B cell (primary cell): ENCODE measurements at regions not wholly inside any gene's neighbourhood (a gene's known extent, or its start where the extent isn't known, plus 50 kb on each side); places are given as distances from the start of the nearest gene placed in this dataset.

ENCODE experiments used
- ATAC-seq: fragments of 200-7000 bp; cut with Tn5 transposase; one replicate; pipeline ENCODE4 v1.10.0; 2021; ENCODE audit warnings: low read depth, mild to moderate bottlenecking, moderate number of reproducible peaks, moderate library complexity
- CTCF ChIA-PET: fragments of 350-600 bp; sonication (Branson Sonifier 250); formaldehyde crosslinking; loops from one replicate; lab custom pipeline; 2021; ENCODE audit warnings: antibody characterized with exemption, inconsistent platforms; lab: Charles Lee
- POLR2A ChIA-PET: fragments of 350-600 bp; sonication (Branson Sonifier 250); formaldehyde crosslinking; loops from one replicate; lab custom pipeline; 2021; ENCODE audit warnings: antibody characterized with exemption; lab: Charles Lee
- DNase-seq: peaks from one replicate; pipeline ENCODE4 v3.0.0; 2013
- H2AFZ ChIP-seq: 2 replicates; pipeline ENCODE4 v1.6.1; 2012; ENCODE audit warnings: mild to moderate bottlenecking, low read depth, low read length; ENCODE audit not compliant: insufficient read depth, poor library complexity, severe bottlenecking
- H3K27ac ChIP-seq, 2 donors: 1 replicate in 1 of 2; 2 replicates in 1 of 2; pipeline ENCODE4 v1.5.1; 2012 to 2013; ENCODE audit warnings: low read length in 2 of 2, mild to moderate bottlenecking in 2 of 2, moderate library complexity in 1 of 2
- H3K27me3 ChIP-seq, 4 experiments: fragments of 200-600 bp in 1 of 4; sonication (generic) in 1 of 4; replicated peaks in 1 of 4; 1 replicate in 2 of 4; 2 replicates in 2 of 4; pipeline versions ENCODE4 v1.6.1 to v1.7.0; 2013 to 2016; ENCODE audit warnings: low read length in 3 of 4, mild to moderate bottlenecking in 2 of 4, mixed read lengths in 1 of 4, moderate library complexity in 1 of 4; ENCODE audit not compliant: insufficient read depth in 4 of 4, control insufficient read depth in 3 of 4; ENCODE audit errors: control extremely low read depth in 1 of 4
- H3K36me3 ChIP-seq, 2 experiments: replicated peaks in 1 of 2; 1 replicate in 1 of 2; 2 replicates in 1 of 2; pipeline versions ENCODE4 v1.6.1 to v1.7.1; 2013; ENCODE audit warnings: low read length in 1 of 2; ENCODE audit not compliant: insufficient read depth in 2 of 2, control insufficient read depth in 1 of 2; ENCODE audit errors: control extremely low read depth in 1 of 2, extremely low read depth in 1 of 2
- H3K4me1 ChIP-seq, 2 donors: fragments of 200-600 bp in 1 of 2; sonication (generic) in 1 of 2; 1 replicate in 1 of 2; 2 replicates in 1 of 2; pipeline versions ENCODE4 v1.5.1 to v1.6.1; 2013 to 2017; ENCODE audit warnings: low read length in 2 of 2; ENCODE audit not compliant: control insufficient read depth in 2 of 2, insufficient read depth in 2 of 2
- H3K4me2 ChIP-seq: replicated peaks from 2 replicates; pipeline ENCODE3; 2012; ENCODE audit warnings: mild to moderate bottlenecking, low read depth, low read length; ENCODE audit not compliant: poor library complexity, severe bottlenecking
- H3K4me3 ChIP-seq, 5 experiments: fragments of 200-600 bp in 1 of 5; sonication (generic) in 1 of 5; 1 replicate in 3 of 5; 2 replicates in 2 of 5; pipeline versions ENCODE4 v1.5.1 to v1.7.0; 2011 to 2016; ENCODE audit warnings: low read length in 4 of 5, mild to moderate bottlenecking in 4 of 5, low read depth in 2 of 5, control low read depth in 1 of 5, moderate library complexity in 1 of 5; ENCODE audit not compliant: insufficient read depth in 1 of 5; ENCODE audit errors: control extremely low read depth in 1 of 5, extremely low read depth in 1 of 5
- H3K79me2 ChIP-seq: fragments of 200-600 bp; sonication (generic); one replicate; pipeline ENCODE4 v1.6.0; 2016; ENCODE audit warnings: low read length; ENCODE audit not compliant: control insufficient read depth, insufficient read depth
- H3K9ac ChIP-seq: fragments of 200-600 bp; sonication (generic); 2 replicates; pipeline ENCODE4 v1.6.1; 2017; ENCODE audit warnings: mild to moderate bottlenecking, low read length, moderate library complexity
- H3K9me3 ChIP-seq, 3 donors: one replicate each; pipeline versions ENCODE4 v1.6.1 to v1.7.1; 2013; ENCODE audit warnings: low read length in 2 of 3; ENCODE audit not compliant: control insufficient read depth in 2 of 3, insufficient read depth in 1 of 3; ENCODE audit errors: control extremely low read depth in 1 of 3
- H4K20me1 ChIP-seq: 2 replicates; pipeline ENCODE4 v1.6.0; 2012; ENCODE audit warnings: mild to moderate bottlenecking, low read length; ENCODE audit not compliant: insufficient read depth, control insufficient read depth, poor library complexity, severe bottlenecking
- H3K27ac Mint-ChIP-seq: one replicate; pipeline ENCODE4 v1.8.0; 2021; ENCODE audit warnings: mixed read lengths
- H3K27me3 Mint-ChIP-seq: one replicate; pipeline ENCODE4 v1.8.0; 2021; ENCODE audit warnings: mixed read lengths
- H3K4me1 Mint-ChIP-seq: one replicate; pipeline ENCODE4 v1.8.0; 2021; ENCODE audit warnings: mixed read lengths
- H3K4me3 Mint-ChIP-seq: one replicate; pipeline ENCODE4 v1.8.0; 2021; ENCODE audit warnings: mixed read lengths
- H3K9me3 Mint-ChIP-seq: one replicate; pipeline ENCODE4 v1.8.0; 2022; ENCODE audit warnings: mixed read lengths; ENCODE audit not compliant: insufficient read depth
- EZH2 ChIP-seq: IDR thresholded peaks from 2 replicates; pipeline ENCODE4 v1.6.1; 2012; ENCODE audit warnings: borderline replicate concordance, low read depth, mild to moderate bottlenecking, moderate library complexity, low read length; ENCODE audit not compliant: insufficient read depth, poor library complexity, severe bottlenecking
- WGBS: methylation state at CpG from one replicate; pipeline ENCODE4 v1.1.5; 2013; ENCODE audit warnings: missing lambda C conversion rate; ENCODE audit not compliant: insufficient coverage; 5-methylcytosine and 5-hydroxymethylcytosine counted together
- intact Hi-C: fragments of 100-400 bp; cut with micrococcal nuclease; formaldehyde crosslinking; loops from one replicate; pipeline ENCODE4 v1.10.0; 2022
- TF ChIP-seq, protein P1 (sequence below): fragments of 200-600 bp; IDR thresholded peaks from one replicate; pipeline ENCODE4 v1.8.0; 2022; ENCODE audit warnings: antibody characterized with exemption, mild to moderate bottlenecking

DNA sequence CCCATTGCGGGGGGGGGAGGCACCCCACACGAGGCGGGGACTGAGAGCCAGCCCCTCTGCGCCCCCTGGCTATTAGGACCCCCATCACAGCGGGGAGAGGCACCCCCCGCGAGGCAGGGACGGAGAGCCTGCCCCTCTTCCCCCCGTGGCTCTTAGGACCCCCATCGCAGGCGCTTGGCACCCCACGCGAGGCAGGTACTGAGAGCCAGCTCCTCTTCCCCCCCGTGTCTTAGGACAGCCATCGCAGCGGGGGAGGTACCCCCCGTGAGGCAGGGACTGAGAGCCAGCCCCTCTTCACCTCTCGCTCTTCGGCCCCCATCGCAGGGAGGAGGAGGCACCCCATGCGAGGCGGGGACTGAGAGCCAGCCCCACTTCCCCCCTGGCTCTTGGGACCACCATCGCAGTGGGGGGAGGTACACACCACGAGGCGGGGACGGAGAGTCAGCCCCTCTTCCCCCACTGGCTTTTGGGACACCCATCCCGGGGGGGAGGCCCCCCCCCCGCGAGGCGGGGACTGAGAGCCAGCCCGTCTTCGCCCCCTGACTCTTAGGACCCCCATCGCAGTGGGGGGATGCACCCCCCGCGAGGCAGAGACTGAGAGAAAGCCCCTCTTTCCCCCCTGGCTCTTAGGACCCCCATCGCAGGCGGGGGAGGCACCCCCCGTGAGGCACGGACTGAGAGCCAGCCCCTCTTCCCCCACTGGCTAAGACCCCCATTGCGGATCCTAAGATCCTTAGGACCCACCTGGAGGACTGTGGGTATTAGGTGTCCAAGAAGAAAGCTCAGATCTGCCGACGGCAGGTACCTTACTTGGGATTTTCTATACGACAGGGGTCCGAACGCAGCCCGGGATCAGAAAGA is 198.6 kb upstream of the PZP start:
- TF ChIP-seq EZH2, result no peak
- TF ChIP-seq, protein P1, sequence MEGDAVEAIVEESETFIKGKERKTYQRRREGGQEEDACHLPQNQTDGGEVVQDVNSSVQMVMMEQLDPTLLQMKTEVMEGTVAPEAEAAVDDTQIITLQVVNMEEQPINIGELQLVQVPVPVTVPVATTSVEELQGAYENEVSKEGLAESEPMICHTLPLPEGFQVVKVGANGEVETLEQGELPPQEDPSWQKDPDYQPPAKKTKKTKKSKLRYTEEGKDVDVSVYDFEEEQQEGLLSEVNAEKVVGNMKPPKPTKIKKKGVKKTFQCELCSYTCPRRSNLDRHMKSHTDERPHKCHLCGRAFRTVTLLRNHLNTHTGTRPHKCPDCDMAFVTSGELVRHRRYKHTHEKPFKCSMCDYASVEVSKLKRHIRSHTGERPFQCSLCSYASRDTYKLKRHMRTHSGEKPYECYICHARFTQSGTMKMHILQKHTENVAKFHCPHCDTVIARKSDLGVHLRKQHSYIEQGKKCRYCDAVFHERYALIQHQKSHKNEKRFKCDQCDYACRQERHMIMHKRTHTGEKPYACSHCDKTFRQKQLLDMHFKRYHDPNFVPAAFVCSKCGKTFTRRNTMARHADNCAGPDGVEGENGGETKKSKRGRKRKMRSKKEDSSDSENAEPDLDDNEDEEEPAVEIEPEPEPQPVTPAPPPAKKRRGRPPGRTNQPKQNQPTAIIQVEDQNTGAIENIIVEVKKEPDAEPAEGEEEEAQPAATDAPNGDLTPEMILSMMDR, result no peak
- H4K20me1 ChIP-seq, result no peaks in the 10 kb centered on the region
- H3K9me3 Mint-ChIP-seq, result no peaks in the 10 kb centered on the region
- H3K4me2 ChIP-seq, result no peak overlapping the region
- H3K4me1 ChIP-seq, result peaks cover 7 to 14% of the 10 kb centered on the region in 2 donors
- no peak overlapping the region for H2AFZ ChIP-seq
- H3K4me1 Mint-ChIP-seq, result peaks cover 5% of the 10 kb centered on the region
- H3K27me3 ChIP-seq, result no peaks in the 10 kb centered on the region
- no peaks in the 10 kb centered on the region for H3K36me3 ChIP-seq
- POLR2A ChIA-PET, result no interaction called here
- no peaks in the 10 kb centered on the region for H3K27me3 Mint-ChIP-seq
- ATAC-seq, result no peak
- intact Hi-C loops, result no loop called here
- H3K9ac ChIP-seq, result no peak overlapping the region
- peaks cover 0 to 11% (median 0%) of the 10 kb centered on the region in 3 donors for H3K9me3 ChIP-seq
- no peak overlapping the region for H3K4me3 Mint-ChIP-seq
- no peak for DNase-seq
- no peak overlapping the region for H3K27ac ChIP-seq
- CTCF ChIA-PET, result no interaction called here
- H3K27ac Mint-ChIP-seq, result no peak overlapping the region
- H3K4me3 ChIP-seq, result peak overlapping the region in 1 of 5 experiments; percentile 25
- WGBS, result 97% methylated on average over 16 of the region's 46 CpGs
- no peaks in the 10 kb centered on the region for H3K79me2 ChIP-seq

GRCh38 chr12:9405886-9406563 is 197.8 kb upstream of the PZP start:
- DNase-seq (no peak), ATAC-seq (no peak)
- H3K27me3 ChIP-seq, result no peaks in the 10 kb centered on the region
- H3K4me3 Mint-ChIP-seq, result no peak overlapping the region
- H3K27ac ChIP-seq, result no peak overlapping the region
- H3K36me3 ChIP-seq, result no peaks in the 10 kb centered on the region
- CTCF ChIA-PET, result no interaction called here
- no peak for TF ChIP-seq EZH2
- TF ChIP-seq, protein P1, result no peak
- no peak overlapping the region for H3K9ac ChIP-seq
- H3K9me3 ChIP-seq, result peaks cover 0 to 11% (median 0%) of the 10 kb centered on the region in 3 donors
- H3K27ac Mint-ChIP-seq, result no peak overlapping the region
- no peak overlapping the region for H2AFZ ChIP-seq
- H3K27me3 Mint-ChIP-seq, result no peaks in the 10 kb centered on the region
- H3K4me1 Mint-ChIP-seq, result no peaks in the 10 kb centered on the region
- no peak overlapping the region for H3K4me2 ChIP-seq
- 86% methylated on average over 4 of the region's 25 CpGs for WGBS
- intact Hi-C loops, result no loop called here
- H3K4me3 ChIP-seq, result peak overlapping the region in 1 of 5 experiments; percentile 25
- POLR2A ChIA-PET, result no interaction called here
- no peaks in the 10 kb centered on the region for H3K9me3 Mint-ChIP-seq
- no peaks in the 10 kb centered on the region for H3K79me2 ChIP-seq
- peaks cover 0 to 6% of the 10 kb centered on the region in 2 donors for H3K4me1 ChIP-seq
- no peaks in the 10 kb centered on the region for H4K20me1 ChIP-seq
